ENCODE measurements at regions not wholly inside any gene's neighbourhood (a gene's known extent, or its start where the extent isn't known, plus 50 kb on each side); places are given as distances from the start of the nearest gene placed in this dataset.

DNA sequence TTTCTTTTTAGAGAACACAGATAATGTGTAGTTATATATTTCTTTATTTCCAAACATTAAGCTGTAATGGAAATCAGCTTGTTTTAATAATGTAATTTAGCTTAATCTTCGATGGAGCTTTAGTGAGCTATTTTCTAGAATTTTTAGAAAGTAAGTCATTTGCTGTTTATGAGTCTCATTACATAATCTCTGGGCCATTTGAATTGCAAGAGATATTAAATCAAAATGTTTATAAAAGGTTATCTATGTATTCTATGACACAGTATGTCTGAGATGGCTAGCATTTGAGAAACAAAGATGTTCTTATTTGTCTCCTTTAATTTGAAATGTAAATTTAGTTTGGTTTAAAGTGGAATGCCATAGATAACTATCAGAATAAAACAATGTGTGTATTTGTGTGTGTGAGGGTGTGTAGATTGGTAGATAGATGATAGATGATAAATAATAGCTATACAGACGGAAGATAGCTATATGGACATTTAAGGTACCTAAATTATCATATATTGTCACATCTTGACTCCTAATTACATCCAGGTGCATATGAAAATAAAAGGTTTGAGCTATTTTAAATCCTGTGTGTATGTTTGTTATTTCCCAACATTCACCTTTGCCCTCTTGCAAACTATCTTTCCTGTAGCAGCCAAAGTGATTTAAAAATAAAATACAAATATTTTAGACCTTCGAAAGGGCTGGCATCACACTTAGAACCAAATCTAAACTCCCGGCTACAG lies 478.0 kb upstream of the KLF6 start:
- TF ChIP-seq POLR2A (IDR thresholded peaks at IDR 0.05) (no peak), POLR2AphosphoS5 (IDR thresholded peaks at IDR 0.05) (no peak)
- TF ChIP-seq, protein P1, sequence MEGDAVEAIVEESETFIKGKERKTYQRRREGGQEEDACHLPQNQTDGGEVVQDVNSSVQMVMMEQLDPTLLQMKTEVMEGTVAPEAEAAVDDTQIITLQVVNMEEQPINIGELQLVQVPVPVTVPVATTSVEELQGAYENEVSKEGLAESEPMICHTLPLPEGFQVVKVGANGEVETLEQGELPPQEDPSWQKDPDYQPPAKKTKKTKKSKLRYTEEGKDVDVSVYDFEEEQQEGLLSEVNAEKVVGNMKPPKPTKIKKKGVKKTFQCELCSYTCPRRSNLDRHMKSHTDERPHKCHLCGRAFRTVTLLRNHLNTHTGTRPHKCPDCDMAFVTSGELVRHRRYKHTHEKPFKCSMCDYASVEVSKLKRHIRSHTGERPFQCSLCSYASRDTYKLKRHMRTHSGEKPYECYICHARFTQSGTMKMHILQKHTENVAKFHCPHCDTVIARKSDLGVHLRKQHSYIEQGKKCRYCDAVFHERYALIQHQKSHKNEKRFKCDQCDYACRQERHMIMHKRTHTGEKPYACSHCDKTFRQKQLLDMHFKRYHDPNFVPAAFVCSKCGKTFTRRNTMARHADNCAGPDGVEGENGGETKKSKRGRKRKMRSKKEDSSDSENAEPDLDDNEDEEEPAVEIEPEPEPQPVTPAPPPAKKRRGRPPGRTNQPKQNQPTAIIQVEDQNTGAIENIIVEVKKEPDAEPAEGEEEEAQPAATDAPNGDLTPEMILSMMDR (IDR thresholded peaks at IDR 0.05 in 8 of 11, conservative IDR thresholded peaks at IDR 0.05 in 3 of 11): no peak
